ENCODE measurements at regions not wholly inside any gene's neighbourhood (a gene's known extent, or its start where the extent isn't known, plus 50 kb on each side); places are given as distances from the start of the nearest gene placed in this dataset.

DNA sequence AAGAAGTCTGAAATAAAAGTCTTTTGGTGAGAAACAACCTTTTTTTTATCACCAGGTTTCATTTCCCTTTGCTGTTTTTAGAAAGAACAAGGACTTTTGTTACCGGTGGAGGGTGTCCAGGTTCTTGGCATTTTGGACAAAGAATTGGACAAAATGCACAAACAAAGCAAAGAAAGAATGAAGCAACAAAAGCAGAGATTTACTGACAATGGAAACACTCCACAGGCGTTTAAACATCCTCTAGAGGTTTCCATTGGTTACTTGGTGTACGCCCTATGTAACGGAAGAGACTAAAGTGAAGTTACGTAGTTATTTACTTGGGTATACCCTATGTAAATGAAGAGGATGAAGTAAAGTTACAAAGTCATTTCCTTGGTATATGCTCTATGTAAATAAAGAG lies 1487.0 kb downstream of the LRRC4C start:
- H3K27ac ChIP-seq: no peak overlapping the region
- no peak for TF ChIP-seq CTCF (IDR thresholded peaks at IDR 0.05)
- TF ChIP-seq ZFX (IDR thresholded peaks at IDR 0.05; ENCODE audit: borderline replicate concordance): no peak

GRCh38 chr11:39971938-39972337 lies 1487.5 kb downstream of the LRRC4C start:
- no peak for TF ChIP-seq ZFX (IDR thresholded peaks at IDR 0.05; ENCODE audit: borderline replicate concordance)
- TF ChIP-seq CTCF (IDR thresholded peaks at IDR 0.05): no peak
- no peak overlapping the region for H3K27ac ChIP-seq

DNA sequence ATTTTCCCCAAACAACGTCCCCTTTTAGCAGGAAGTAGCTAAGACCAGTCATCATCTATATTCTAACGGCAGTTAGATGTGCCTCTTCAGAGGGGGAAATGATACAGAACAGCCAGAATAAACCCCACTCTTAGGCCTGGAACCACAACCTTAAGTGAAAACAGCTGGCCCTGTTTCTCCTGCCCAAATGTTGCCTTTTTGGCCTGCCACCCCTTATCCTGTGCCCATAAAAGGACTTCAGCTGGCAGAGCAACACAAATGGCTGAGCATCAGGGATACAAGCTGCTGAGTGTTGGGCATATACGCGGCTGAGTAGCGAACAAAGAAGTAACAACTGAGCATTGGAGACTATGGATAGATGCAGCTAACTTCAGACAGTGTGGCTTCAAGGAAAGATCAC lies 1491.4 kb downstream of the LRRC4C start:
- TF ChIP-seq ZFX (IDR thresholded peaks at IDR 0.05; ENCODE audit: borderline replicate concordance): no peak
- no peak for TF ChIP-seq CTCF (IDR thresholded peaks at IDR 0.05)

DNA sequence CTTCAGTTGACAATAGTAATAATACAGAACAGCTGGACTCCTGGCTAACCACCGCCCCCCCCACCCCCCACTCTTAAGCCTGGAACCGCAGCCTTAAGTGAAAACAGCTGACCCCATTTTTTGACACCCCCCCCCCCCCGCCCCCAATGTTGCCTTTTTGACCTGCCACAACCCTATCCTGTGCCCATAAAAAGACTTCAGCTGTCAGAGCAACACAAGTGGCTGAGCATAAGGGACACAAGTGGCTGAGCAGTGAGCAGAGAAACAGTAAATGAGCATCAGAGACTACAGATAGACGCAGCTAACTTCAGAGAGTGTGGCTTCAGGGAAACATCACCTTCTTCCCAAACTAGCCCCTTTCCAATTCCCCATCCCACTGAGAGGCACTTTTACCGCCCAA lies 1493.8 kb downstream of the LRRC4C start:
- no peak overlapping the region for H3K27ac ChIP-seq
- TF ChIP-seq ZFX (IDR thresholded peaks at IDR 0.05; ENCODE audit: borderline replicate concordance) (no peak), CTCF (IDR thresholded peaks at IDR 0.05) (no peak)

More for the DNA sequence above, 1491.4 kb downstream of the LRRC4C start:
- H3K27ac ChIP-seq: no peak overlapping the region

- H3K27ac ChIP-seq: no peak overlapping the region
- TF ChIP-seq CTCF (IDR thresholded peaks at IDR 0.05) (no peak), ZFX (IDR thresholded peaks at IDR 0.05; ENCODE audit: borderline replicate concordance) (no peak)
These were observed 1499.2 kb downstream of the LRRC4C start for GRCh38 chr11:39960206-39960605.

DNA sequence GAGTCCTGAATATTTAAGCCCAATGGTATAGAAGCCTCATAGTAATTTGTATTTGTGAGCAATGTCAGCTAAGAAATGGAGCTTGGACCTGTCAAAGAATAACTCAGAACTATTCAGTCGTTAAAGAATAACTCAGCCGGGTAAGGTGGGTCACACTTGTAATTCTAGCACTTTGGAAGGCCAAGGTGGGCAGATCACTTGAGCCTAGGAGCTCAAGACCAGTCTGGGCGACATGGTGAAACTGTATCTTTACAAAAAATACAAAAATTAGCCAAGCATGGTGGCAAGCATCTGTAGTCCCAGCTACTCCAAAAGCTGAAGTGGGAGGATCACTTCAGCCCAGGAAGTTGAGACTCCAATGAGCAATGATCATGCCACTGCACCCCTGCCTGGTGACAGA lies 1526.5 kb downstream of the LRRC4C start:
- no peak overlapping the region for H3K27ac ChIP-seq
- TF ChIP-seq ZFX (IDR thresholded peaks at IDR 0.05; ENCODE audit: borderline replicate concordance): no peak

DNA sequence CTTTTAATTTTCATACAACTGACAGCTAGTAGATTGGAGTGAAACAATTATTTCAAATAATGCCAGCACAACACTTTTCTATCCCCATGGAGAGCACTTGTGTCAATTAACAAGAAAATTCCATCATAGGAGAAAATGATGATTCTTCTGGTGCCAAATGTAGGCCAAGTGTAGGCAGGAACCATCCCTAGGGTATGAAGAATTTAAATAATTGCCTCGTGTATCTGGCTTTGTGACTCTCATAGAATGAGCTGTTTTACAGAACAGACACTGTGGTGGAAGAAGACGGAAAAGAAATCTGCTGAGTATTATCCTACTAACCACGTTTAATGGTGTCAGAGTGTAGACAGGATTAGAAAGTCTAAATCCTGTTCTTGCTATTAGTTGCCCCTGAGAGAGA lies 1542.2 kb downstream of the LRRC4C start:
- H3K27ac ChIP-seq: no peak overlapping the region
- TF ChIP-seq ZFX (IDR thresholded peaks at IDR 0.05; ENCODE audit: borderline replicate concordance) (no peak), CTCF (IDR thresholded peaks at IDR 0.05) (no peak)

DNA sequence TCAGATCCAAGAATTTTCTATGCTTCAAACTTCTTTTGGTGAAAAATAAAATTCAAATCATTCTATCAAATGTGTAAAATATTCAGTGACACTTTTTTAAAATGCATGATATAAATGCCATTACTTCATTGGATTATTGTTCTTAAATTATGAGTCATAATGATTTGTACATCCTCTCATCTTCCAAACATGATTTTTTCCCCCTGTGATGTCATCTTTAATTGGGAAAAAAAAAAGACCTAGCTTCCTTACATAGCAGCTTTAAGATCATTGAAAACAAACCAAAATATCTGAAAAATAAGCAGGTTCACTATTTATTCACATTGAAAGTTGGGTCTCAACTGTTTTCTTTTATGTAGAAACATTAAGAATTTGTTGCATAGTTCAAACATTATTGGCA lies 1549.4 kb downstream of the LRRC4C start:
- TF ChIP-seq CTCF (IDR thresholded peaks at IDR 0.05) (no peak), ZFX (IDR thresholded peaks at IDR 0.05; ENCODE audit: borderline replicate concordance) (no peak)
- H3K27ac ChIP-seq: no peak overlapping the region

Data from 22Rv1 (cell line).